ENCODE measurements at regions not wholly inside any gene's neighbourhood (a gene's known extent, or its start where the extent isn't known, plus 50 kb on each side); places are given as distances from the start of the nearest gene placed in this dataset.

- ATAC-seq (no peak), DNase-seq (no peak)
- TF ChIP-seq EZH2 (IDR thresholded peaks at IDR 0.05; ENCODE audit: low read length, unreplicated experiment) (no peak), EZH2phosphoT487 (IDR thresholded peaks at IDR 0.05; ENCODE audit: borderline replicate concordance, low read length) (no peak)
- TF ChIP-seq, protein P1, sequence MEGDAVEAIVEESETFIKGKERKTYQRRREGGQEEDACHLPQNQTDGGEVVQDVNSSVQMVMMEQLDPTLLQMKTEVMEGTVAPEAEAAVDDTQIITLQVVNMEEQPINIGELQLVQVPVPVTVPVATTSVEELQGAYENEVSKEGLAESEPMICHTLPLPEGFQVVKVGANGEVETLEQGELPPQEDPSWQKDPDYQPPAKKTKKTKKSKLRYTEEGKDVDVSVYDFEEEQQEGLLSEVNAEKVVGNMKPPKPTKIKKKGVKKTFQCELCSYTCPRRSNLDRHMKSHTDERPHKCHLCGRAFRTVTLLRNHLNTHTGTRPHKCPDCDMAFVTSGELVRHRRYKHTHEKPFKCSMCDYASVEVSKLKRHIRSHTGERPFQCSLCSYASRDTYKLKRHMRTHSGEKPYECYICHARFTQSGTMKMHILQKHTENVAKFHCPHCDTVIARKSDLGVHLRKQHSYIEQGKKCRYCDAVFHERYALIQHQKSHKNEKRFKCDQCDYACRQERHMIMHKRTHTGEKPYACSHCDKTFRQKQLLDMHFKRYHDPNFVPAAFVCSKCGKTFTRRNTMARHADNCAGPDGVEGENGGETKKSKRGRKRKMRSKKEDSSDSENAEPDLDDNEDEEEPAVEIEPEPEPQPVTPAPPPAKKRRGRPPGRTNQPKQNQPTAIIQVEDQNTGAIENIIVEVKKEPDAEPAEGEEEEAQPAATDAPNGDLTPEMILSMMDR (conservative IDR thresholded peaks at IDR 0.05; ENCODE audit: low read depth, low read length), result no peak
- Histone ChIP-seq H3K9me3 (ENCODE audit: low read length) (no peaks in the 10 kb centered on the region), H2AFZ (ENCODE audit: low read length) (no peak overlapping the region), H3K9ac (ENCODE audit: low read length) (no peak overlapping the region), H3F3A (ENCODE audit: low read length, unreplicated experiment) (no peaks in the 10 kb centered on the region), H3K4me3 (ENCODE audit: low read length) (no peak overlapping the region), H3K9me2 (replicated peaks; ENCODE audit: low read length) (no peaks in the 10 kb centered on the region), H4K20me1 (ENCODE audit: low read length) (no peaks in the 10 kb centered on the region), H3K27me3 (ENCODE audit: low read length) (no peaks in the 10 kb centered on the region), H3K4me1 (ENCODE audit: insufficient read depth, low read length) (no peaks in the 10 kb centered on the region), H3K79me2 (ENCODE audit: low read length) (no peaks in the 10 kb centered on the region), H3K4me2 (ENCODE audit: low read length) (no peak overlapping the region), H3K27ac (ENCODE audit: low read length) (no peak overlapping the region), H3K36me3 (ENCODE audit: low read depth, low read length) (no peaks in the 10 kb centered on the region)
- POLR2A ChIA-PET (ENCODE audit: unreplicated experiment), result no interaction called here
- BruUV-seq (replicated peaks), result no TSS peak
- CTCF ChIA-PET, result interaction anchor here (0.7 kb wide), 1 partner anchor 147 kb away, joined by 3 read pairs; the partner anchor contains the start of gene NOL4
- intact Hi-C loops (cut with micrococcal nuclease), result loop anchor here (5.0 kb wide), 1 partner anchor 240 kb away; no protein-coding TSS in a partner anchor
These were observed 147.1 kb downstream of the NOL4 start for GRCh38 chr18:34077599-34077998.

DNA sequence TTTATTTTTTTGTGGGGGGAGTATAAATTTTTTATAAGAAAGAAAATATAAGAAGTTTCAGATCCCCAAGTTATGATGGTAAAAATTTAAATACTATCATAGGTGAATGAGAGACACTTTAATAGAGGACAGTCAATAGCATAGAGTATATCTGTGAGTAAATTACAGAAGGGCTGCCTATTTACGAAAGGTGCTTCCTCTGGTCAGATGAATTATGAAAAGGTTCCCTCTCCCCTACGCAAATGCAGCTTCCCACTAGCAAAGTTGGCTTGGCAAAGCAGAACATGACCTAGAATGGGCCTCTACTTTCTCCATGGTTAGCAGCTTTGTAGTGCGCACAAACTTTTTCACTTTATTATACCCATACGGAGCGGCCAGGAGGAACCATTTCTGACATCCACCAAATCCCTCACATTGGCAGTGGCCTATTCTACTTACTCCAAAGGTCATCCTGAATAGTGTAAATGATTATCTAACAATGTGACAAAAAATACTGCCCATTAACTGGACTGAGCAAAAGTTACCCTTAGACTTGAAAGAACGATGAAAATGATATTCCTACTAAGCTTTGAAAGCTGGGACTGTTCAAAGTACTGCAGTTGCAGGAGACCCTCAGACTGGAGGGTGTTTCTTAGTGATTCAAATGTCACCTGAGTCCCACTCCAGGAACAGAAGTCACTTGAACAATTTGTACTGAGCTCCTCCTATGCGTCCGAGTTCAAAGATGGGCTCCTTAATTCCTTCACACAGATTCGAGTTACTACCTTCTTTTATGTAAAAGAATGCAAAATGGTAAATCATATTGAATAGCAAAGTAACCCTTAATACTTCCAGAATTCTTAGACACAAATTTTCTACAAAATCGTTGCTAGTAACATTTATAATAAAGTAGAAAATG, 148.5 kb downstream of the NOL4 start:
- ATAC-seq (no peak), DNase-seq (no peak)
- H3K9ac ChIP-seq (ENCODE audit: low read length), result no peak overlapping the region
- H4K20me1 ChIP-seq (ENCODE audit: low read length), result no peaks in the 10 kb centered on the region
- H3K27me3 ChIP-seq (ENCODE audit: low read length), result no peaks in the 10 kb centered on the region
- H3K4me2 ChIP-seq (ENCODE audit: low read length), result no peak overlapping the region
- no peaks in the 10 kb centered on the region for H3K9me2 ChIP-seq (replicated peaks; ENCODE audit: low read length)
- H2AFZ ChIP-seq (ENCODE audit: low read length), result no peak overlapping the region
- no TSS peak for BruUV-seq (replicated peaks)
- H3K27ac ChIP-seq (ENCODE audit: low read length), result no peak overlapping the region
- no peaks in the 10 kb centered on the region for H3K79me2 ChIP-seq (ENCODE audit: low read length)
- no peaks in the 10 kb centered on the region for H3F3A ChIP-seq (ENCODE audit: low read length, unreplicated experiment)
- ChIA-PET CTCF (no interaction called here), POLR2A (ENCODE audit: unreplicated experiment) (no interaction called here)
- H3K36me3 ChIP-seq (ENCODE audit: low read depth, low read length), result no peaks in the 10 kb centered on the region
- no peaks in the 10 kb centered on the region for H3K4me1 ChIP-seq (ENCODE audit: insufficient read depth, low read length)
- no peak overlapping the region for H3K4me3 ChIP-seq (ENCODE audit: low read length)
- no peaks in the 10 kb centered on the region for H3K9me3 ChIP-seq (ENCODE audit: low read length)
- intact Hi-C loops (cut with micrococcal nuclease), result loop anchor here (5.0 kb wide), 1 partner anchor 239 kb away; no protein-coding TSS in a partner anchor
- TF ChIP-seq EZH2 (IDR thresholded peaks at IDR 0.05; ENCODE audit: low read length, unreplicated experiment) (no peak), EZH2phosphoT487 (IDR thresholded peaks at IDR 0.05; ENCODE audit: borderline replicate concordance, low read length) (no peak)
- TF ChIP-seq, protein P1 (conservative IDR thresholded peaks at IDR 0.05; ENCODE audit: low read depth, low read length), result no peak

DNA sequence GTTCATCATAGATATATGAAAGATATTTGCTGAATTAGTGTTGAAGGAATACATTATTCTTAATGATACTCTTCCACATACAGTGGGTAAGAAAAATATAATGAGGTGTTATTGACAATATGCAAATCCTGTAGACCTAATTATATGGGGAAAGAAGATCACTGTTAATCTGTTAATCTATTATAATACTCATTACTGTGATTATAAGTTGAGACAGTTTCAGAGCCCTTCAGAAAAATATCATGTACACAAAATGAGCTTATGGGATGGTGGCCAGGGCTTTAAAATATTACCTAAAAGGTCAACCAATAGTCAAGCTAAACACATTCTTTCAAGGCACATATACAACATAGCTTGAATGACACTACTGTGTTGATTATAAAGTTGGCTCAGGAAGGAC, 163.5 kb downstream of the NOL4 start:
- H3K4me1 ChIP-seq (ENCODE audit: insufficient read depth, low read length), result no peaks in the 10 kb centered on the region
- H3K36me3 ChIP-seq (ENCODE audit: low read depth, low read length), result no peaks in the 10 kb centered on the region
- no peak overlapping the region for H3K4me2 ChIP-seq (ENCODE audit: low read length)
- BruUV-seq (replicated peaks), result no TSS peak
- ATAC-seq, result no peak
- no peaks in the 10 kb centered on the region for H4K20me1 ChIP-seq (ENCODE audit: low read length)
- no peaks in the 10 kb centered on the region for H3K9me3 ChIP-seq (ENCODE audit: low read length)
- H3K79me2 ChIP-seq (ENCODE audit: low read length), result no peaks in the 10 kb centered on the region
- no peak overlapping the region for H3K27ac ChIP-seq (ENCODE audit: low read length)
- H2AFZ ChIP-seq (ENCODE audit: low read length), result no peak overlapping the region
- ChIA-PET CTCF (no interaction called here), POLR2A (ENCODE audit: unreplicated experiment) (no interaction called here)
- no peak for DNase-seq
- H3K9me2 ChIP-seq (replicated peaks; ENCODE audit: low read length), result no peaks in the 10 kb centered on the region
- H3K9ac ChIP-seq (ENCODE audit: low read length), result no peak overlapping the region
- H3K27me3 ChIP-seq (ENCODE audit: low read length), result no peaks in the 10 kb centered on the region
- H3K4me3 ChIP-seq (ENCODE audit: low read length), result no peak overlapping the region
- H3F3A ChIP-seq (ENCODE audit: low read length, unreplicated experiment), result no peaks in the 10 kb centered on the region
- TF ChIP-seq EZH2phosphoT487 (IDR thresholded peaks at IDR 0.05; ENCODE audit: borderline replicate concordance, low read length) (no peak), EZH2 (IDR thresholded peaks at IDR 0.05; ENCODE audit: low read length, unreplicated experiment) (no peak)
- TF ChIP-seq, protein P1 (conservative IDR thresholded peaks at IDR 0.05; ENCODE audit: low read depth, low read length), result no peak
- intact Hi-C loops (cut with micrococcal nuclease), result no loop called here
